Stimulated activated naive B cell treated with anti-CD40 and anti-IgM and Interleukin-4, amounts not matched to agents 10 μg/mL and 1 μg/mL and 100 μg/mL, for 72 hours (primary cell): ENCODE measurements at regions not wholly inside any gene's neighbourhood (a gene's known extent, or its start where the extent isn't known, plus 50 kb on each side); places are given as distances from the start of the nearest gene placed in this dataset.
"Not testable (repeated sequence)": the region's sequence is repeated elsewhere in the genome, so short reads cannot be mapped to it uniquely, and the experiment has no call there.

Experiments
- ATAC-seq, 2 donors: fragments of 150-1000 bp; cut with Tn5 transposase; replicated peaks; 2 replicates each; pipeline ENCODE4 v1.10.0; 2021; ENCODE audit warnings: moderate library complexity in 1 of 2
- DNase-seq: peaks from one replicate; pipeline ENCODE4 v3.0.0; 2021
- H3K27ac Mint-ChIP-seq: one replicate; pipeline ENCODE4 v1.8.0; 2022; ENCODE audit warnings: mild to moderate bottlenecking, mixed read lengths
- H3K27me3 Mint-ChIP-seq, 2 donors: one replicate each; pipeline ENCODE4 v1.8.0; 2022; ENCODE audit warnings: mixed read lengths in 2 of 2
- H3K36me3 Mint-ChIP-seq, 2 donors: one replicate each; pipeline ENCODE4 v1.8.0; 2022; ENCODE audit warnings: mixed read lengths in 2 of 2, mild to moderate bottlenecking in 1 of 2
- H3K4me1 Mint-ChIP-seq, 2 donors: one replicate each; pipeline ENCODE4 v1.8.0; 2022; ENCODE audit warnings: mixed read lengths in 2 of 2, mild to moderate bottlenecking in 1 of 2
- H3K4me3 Mint-ChIP-seq, 2 donors: one replicate each; pipeline ENCODE4 v1.8.0; 2022; ENCODE audit warnings: mild to moderate bottlenecking in 2 of 2, mixed read lengths in 2 of 2, moderate library complexity in 1 of 2
- H3K9me3 Mint-ChIP-seq, 2 donors: one replicate each; pipeline ENCODE4 v1.8.0; 2022; ENCODE audit warnings: mixed read lengths in 2 of 2, mild to moderate bottlenecking in 1 of 2

DNA sequence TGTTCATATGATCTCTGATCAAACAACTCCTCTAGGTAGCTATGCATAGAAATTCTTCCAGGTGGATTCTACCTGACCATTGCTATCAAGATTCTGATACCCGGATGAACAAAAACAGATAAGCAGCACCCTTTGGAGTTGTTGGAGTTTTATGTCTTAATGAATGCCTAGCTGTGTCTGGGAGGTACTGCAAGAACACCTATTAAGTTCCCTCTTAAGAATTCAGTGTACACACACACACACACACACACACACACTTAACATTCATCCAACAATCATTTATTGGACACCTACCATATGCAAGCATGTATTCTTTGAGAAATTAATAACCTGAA, 58.1 kb upstream of the FNDC3B start:
- no peak for ATAC-seq
- DNase-seq: no peak

DNA sequence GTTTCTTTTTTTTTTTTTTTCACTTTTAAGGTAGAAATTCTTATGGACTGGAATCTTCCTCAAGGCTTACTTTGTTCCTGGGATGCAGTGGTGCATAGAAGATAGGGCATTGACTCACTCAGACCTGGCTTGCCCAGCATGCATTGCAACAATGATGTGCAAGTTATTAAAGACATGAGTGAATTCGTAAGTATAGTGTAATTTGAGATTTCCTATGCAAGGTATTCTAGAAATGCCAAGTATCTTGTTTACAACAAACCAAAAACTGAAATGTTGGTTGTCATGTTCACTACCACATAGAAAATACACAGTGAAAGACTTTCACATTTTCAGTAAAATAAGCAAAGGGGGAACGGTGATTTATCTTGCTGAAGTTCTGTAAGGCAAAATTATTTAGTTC, 56.5 kb upstream of the FNDC3B start:
- Mint-ChIP-seq H3K27me3 (peaks cover 0 to 4% of the 10 kb centered on the region in 2 donors), H3K36me3 (no peaks in the 10 kb centered on the region), H3K4me1 (peaks cover 4 to 12% of the 10 kb centered on the region in 2 donors), H3K9me3 (no peaks in the 10 kb centered on the region), H3K4me3 (no peak overlapping the region), H3K27ac (no peak overlapping the region)
- no peak for DNase-seq
- no peak for ATAC-seq

More for the DNA sequence above, 58.1 kb upstream of the FNDC3B start:
- Mint-ChIP-seq H3K27ac (no peak overlapping the region), H3K27me3 (peaks cover 0 to 4% of the 10 kb centered on the region in 2 donors), H3K4me1 (peaks cover 4 to 12% of the 10 kb centered on the region in 2 donors), H3K36me3 (no peaks in the 10 kb centered on the region), H3K4me3 (no peak overlapping the region), H3K9me3 (no peaks in the 10 kb centered on the region)

DNA sequence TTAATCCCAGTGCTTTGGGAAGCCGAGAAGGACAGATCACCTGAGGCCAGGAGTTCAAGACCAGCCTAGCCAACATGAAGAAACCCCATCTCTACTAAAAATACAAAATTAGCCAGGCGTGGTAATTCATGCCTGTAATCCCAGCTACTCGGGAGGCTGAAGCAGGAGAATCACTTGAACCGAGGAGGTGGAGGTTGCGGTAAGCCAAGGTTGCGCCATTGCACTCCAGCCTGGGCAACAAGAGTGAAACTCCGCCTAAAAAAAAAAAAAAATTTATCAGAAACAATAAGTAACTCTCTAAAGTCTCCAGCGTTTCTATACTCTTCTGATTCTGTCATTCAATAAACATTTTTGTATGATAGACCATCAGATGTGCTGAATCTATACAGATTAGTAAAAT, 55.7 kb upstream of the FNDC3B start:
- H3K27me3 Mint-ChIP-seq, H3K4me3 Mint-ChIP-seq, ATAC-seq, H3K9me3 Mint-ChIP-seq, H3K27ac Mint-ChIP-seq, H3K36me3 Mint-ChIP-seq, DNase-seq: not testable (repeated sequence)
- H3K4me1 Mint-ChIP-seq: peaks cover 2 to 12% of the 10 kb centered on the region in 2 donors

DNA sequence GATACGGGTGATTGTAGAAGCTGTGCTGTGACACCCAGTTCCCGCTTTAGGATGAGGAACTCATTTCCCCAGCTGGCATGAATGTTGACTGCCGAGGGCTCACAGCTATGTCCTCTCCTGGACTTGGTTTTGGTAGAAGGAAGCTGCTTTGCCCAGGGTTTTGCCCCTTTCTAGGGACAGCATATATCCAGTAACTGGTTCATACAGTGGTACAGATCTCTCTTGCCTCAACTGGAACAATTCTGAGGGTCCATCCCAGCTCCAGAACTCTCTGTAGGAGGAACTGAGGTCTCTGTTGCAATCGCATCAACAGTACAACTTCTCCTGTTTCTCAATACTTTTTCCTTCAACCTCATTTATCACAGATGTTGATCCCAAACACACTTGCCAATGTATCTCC, 54.5 kb upstream of the FNDC3B start:
- ATAC-seq (no peak), DNase-seq (no peak)
- Mint-ChIP-seq H3K36me3 (no peaks in the 10 kb centered on the region), H3K27ac (no peak overlapping the region), H3K4me3 (no peak overlapping the region), H3K4me1 (peaks cover 2 to 12% of the 10 kb centered on the region in 2 donors), H3K27me3 (peaks cover 0 to 4% of the 10 kb centered on the region in 2 donors), H3K9me3 (no peaks in the 10 kb centered on the region)

DNA sequence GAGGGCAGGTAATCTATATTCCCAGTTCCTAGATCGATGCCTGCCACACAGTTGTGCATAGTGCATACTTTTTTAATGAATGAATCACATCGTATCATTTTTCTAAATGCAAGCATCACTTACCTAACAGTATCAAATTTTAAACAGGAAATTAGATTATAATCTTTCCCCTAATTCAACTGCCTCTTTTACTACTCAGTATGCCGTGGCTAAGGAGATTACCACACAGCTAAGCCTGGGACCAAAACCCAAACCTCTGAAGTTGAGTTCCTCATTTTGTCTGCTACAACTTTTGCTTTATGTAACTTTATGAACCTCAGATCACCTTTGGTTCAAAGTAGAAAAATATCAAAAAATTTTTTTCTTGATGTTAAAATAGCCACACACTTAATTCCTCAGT, 53.2 kb upstream of the FNDC3B start:
- Mint-ChIP-seq H3K27ac (no peak overlapping the region), H3K4me1 (peaks cover 2 to 7% of the 10 kb centered on the region in 2 donors), H3K4me3 (no peak overlapping the region), H3K9me3 (peaks cover 0 to 3% of the 10 kb centered on the region in 2 donors), H3K36me3 (no peaks in the 10 kb centered on the region), H3K27me3 (peaks cover 6 to 8% of the 10 kb centered on the region in 2 donors)
- DNase-seq: no peak
- no peak for ATAC-seq

DNA sequence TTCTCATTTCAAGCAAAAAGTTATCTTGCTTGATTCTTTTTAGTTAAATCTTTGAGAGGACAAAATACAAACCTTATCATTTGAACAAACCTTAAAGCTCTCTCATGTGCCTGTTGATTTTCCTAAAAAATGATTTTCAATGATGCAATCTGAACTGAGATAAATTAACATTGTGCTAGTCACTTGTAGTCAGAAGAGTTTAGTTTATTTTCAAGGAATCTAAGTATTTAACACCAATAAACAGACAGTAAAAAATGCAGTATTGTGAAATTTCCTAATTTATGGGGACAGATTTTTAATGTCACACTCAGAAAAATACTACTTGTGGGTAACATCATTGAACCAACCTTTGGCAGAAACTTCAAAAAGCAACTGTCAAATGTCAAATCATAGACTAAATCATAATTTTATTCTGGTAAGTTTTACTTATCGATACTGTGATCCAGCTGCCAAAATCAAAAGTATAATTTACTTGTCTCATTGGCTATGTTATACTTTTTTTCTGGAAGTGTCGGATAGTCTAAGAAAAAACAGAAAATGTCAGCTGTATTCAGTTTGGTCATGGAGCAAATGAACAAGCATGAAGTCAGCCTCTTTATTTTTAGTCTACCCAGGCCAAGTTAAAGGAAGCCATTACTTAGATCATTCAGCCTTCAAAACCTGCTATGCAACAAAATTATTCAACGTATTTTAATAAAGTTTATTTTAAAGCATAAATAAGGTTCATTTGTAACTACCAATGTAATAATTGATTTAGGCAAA, 52.4 kb upstream of the FNDC3B start:
- Mint-ChIP-seq H3K4me3 (no peak overlapping the region), H3K36me3 (no peaks in the 10 kb centered on the region), H3K4me1 (peaks cover 2 to 7% of the 10 kb centered on the region in 2 donors), H3K27ac (no peak overlapping the region), H3K27me3 (peaks cover 3 to 6% of the 10 kb centered on the region in 2 donors), H3K9me3 (peaks cover 0 to 3% of the 10 kb centered on the region in 2 donors)
- no peak for ATAC-seq
- no peak for DNase-seq
